ENCODE measurements at regions not wholly inside any gene's neighbourhood (a gene's known extent, or its start where the extent isn't known, plus 50 kb on each side); places are given as distances from the start of the nearest gene placed in this dataset.
"Not testable (repeated sequence)": the region's sequence is repeated elsewhere in the genome, so short reads cannot be mapped to it uniquely, and the experiment has no call there.

DNA sequence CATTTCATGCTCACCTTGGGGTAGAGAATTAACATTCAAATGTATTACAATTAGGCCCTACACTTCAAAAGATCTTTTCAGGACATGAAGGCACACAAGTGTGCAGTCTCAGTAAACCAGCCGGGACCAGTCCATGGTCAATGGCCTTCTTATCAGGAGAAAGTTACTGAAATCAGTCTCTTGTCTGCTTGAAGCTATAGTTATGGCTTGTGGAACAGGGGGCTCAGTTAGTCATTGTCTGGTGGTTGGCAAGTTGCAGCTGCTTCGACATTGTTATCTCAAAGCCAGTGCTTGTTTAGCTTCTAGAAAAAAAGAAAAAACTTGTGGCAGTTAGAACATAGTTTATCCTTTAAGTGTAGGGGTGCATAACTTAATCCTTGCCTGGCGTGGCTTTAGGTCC, 213.1 kb upstream of the ACO1 start:
- DNase-seq, result no peak

GRCh38 chr9:32172256-32172655, 212.2 kb upstream of the ACO1 start:
- DNase-seq, result no peak

DNA sequence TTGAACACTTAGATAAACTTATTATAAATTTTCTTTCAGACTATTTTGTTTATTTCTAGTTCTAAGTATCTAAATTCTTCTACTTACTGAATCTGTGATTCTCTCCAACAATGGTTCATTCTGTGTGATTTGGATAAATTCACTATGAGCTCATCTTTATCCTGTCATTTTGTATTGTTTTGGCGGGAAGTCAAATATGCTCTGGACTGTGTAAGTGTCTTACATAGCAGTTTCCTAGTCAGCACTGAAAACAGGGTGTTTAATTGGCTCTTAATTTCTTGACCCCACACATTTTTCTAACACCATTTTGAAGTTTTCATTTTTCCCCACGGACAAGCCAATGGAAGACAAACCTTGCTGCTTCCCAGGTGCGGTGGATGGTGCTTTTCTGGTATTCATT, 207.0 kb upstream of the ACO1 start:
- no peak for DNase-seq

DNA sequence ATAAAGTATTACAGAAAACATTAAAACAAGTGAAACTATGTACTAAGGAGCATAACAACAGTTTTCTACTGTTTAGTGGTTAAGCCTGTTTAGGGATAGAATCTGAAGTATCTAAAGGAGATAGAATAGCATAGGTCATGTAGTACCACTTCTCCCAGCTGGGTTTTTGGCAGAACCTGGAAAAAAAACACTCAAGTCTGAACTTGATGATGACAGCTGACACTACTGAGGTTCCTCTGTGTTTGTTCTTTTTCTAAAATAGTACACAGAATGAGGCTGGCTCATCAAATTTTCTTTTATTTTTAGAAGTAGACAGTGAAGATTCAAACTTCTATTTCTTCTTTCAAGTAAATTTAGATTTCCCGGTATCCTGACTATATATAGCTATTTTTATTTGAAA, 203.8 kb upstream of the ACO1 start:
- DNase-seq, result no peak

GRCh38 chr9:32200241-32200640, 184.2 kb upstream of the ACO1 start:
- DNase-seq, result no peak

GRCh38 chr9:32200896-32201295, 183.5 kb upstream of the ACO1 start:
- DNase-seq, result no peak

- not testable (repeated sequence) for DNase-seq
Observed at GRCh38 chr9:32209164-32209563, 175.3 kb upstream of the ACO1 start.

- DNase-seq, result no peak
Observed at GRCh38 chr9:32218100-32218767, 166.2 kb upstream of the ACO1 start.

- DNase-seq, result no peak
Observed at GRCh38 chr9:32220750-32221149, 163.7 kb upstream of the ACO1 start.

- no peak for DNase-seq
Observed at GRCh38 chr9:32234451-32234850, 150.0 kb upstream of the ACO1 start.

DNA sequence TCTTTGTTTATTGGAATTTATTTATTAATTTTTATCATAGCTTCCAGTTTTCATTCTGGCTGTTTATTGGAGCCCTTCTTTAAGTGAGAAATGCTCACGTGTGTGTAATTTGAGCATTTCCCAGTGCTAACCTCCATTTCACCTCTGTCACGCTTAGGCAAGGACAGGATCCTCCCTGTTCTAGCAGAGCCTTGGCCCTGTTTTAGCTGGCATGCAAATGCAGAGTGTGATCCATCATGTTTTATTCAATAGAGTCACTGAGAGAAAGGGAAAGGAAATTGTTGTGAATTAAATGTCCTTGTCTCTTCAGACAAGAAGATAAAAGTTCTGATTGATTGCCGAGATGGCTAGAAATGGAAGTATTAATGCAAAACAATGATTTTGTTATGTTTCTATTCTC, 137.3 kb upstream of the ACO1 start:
- DNase-seq, result no peak

DNA sequence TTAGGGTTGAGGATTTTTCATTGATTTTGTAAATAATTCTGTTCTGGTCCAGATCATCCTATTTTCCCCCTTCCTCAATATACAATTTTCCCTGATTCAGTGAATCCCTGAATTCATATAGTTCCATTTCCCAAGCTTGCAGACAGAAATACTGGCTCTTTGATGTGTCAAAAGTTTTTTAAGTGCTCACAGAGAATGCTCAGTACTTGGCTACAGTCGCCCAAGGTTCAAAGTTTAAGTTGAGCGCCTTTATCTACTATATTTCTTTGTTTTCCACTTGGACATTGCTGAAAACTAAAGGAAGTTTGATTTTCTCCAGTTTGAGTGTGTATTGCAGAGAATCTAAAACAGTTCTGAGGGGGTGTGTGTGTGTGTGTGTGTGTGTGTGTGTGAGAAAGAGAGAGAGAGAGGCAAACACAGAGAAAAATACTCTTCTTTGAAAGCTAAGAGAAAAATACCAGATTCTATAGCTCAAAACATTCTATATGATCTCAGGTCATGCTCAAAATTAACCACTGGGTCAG, 136.2 kb upstream of the ACO1 start:
- no peak for DNase-seq

DNA sequence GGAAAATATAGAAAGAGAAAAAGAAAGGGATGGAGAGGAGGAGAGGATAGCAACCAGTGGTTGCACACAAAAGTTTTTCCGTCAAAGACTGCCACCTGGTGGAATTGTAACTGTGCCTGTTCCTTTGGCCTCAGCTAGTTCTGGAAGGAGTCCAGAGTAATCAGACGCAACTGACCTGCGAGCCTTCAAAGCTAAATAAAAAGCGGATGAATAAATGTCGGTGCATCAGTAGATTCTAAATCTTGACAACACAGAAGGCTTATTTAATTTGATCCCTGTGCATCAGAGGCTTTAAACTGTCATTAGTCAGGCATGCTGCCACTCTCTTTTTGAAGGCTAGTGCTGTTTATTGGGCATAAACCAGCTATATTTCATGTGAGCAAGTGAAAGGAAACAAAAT, 132.9 kb upstream of the ACO1 start:
- DNase-seq, result peak; percentile 26 to 78 (median 34)

GRCh38 chr9:32253731-32254130, 130.7 kb upstream of the ACO1 start:
- no peak for DNase-seq

DNA sequence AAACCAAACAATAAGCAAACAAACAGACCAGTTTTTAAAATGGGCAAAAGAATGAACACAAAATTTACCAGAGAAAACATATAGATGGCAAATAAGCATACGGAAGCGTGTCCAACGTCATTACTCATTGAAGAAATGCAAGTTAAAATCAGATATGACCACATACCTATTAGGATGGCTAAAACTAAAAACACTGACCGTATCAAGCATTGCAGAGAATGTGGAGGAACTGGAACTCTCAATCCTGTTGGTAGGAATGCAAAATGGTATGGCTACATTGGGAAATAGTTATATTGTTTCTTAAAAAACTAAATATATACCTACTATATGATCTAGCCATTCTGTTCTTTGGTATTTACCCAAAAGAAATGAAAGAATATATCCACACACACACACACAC, 129.4 kb upstream of the ACO1 start:
- DNase-seq, result no peak

GRCh38 chr9:32258482-32258881, 126.0 kb upstream of the ACO1 start:
- no peak for DNase-seq

DNA sequence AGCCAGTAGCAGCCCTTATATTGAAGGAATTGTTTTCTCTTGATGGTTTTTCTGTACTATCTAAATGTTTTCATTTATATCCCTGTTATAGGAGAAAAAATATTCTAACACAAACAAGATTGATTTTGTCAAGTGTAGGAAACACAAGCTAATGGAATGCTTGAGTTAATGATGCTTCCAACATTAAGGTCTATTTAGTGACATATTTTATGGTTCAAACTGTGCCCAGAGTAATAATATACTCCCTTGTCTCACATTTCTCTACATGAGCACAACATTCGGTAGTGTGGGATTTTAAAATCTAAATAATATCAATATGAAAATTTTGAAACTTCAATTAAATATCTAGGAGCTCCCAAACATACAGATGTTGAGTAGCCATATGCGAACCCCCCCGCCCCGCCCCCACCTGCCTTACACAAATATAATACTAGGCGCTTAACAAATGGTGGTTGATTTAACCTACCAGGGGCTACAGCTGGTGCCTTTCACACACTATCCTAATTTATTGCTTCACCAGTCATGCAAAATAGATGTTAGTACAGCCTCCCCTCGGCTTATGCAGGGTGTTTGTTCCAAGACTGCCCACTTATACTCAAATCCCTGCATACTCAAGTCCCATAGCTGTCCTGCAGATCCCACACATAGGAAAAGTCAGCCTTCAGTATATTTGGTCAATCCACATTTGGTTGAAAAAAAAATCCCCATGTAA, 124.1 kb upstream of the ACO1 start:
- DNase-seq, result no peak

GRCh38 chr9:32264170-32264864, 120.1 kb upstream of the ACO1 start:
- peak in 1 of 3 experiments; percentile 0 for DNase-seq

- no peak for DNase-seq
Observed at GRCh38 chr9:32265037-32265436, 119.4 kb upstream of the ACO1 start.

- DNase-seq, result no peak
Observed at GRCh38 chr9:32278991-32279390, 105.5 kb upstream of the ACO1 start.

- DNase-seq, result no peak
Observed at GRCh38 chr9:32289756-32290155, 94.7 kb upstream of the ACO1 start.

DNA sequence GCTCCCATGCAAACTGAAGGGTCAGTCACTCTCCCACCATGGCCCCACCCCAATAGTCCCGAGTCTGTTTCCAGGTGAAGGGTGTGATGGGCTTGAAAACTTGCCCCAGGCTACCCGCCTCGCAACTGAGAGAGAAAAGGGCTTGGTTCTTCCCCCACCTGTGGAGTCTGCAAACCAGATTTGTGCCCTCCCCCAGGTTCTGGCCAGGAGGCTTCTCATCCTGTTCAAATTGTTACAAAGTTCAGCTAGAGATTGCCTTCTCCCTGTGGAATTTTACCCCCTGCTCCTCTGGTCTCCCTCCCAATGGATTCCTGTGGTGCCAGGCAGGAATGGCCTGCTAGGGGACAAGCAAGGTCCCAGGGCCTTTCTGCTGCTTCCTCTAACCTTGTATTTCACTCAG, 93.1 kb upstream of the ACO1 start:
- no peak for DNase-seq

GRCh38 chr9:32292611-32293010, 91.8 kb upstream of the ACO1 start:
- DNase-seq, result no peak

- no peak for DNase-seq
Observed at GRCh38 chr9:32293091-32293490, 91.4 kb upstream of the ACO1 start.
